Forelimb muscle (tissue), 1 donor: ENCODE measurements at regions not wholly inside any gene's neighbourhood (a gene's known extent, or its start where the extent isn't known, plus 50 kb on each side); places are given as distances from the start of the nearest gene placed in this dataset.
A peak's percentile ranks its signal among the peaks of the same experiment; 100 is the strongest.
"Not testable (repeated sequence)": the region's sequence is repeated elsewhere in the genome, so short reads cannot be mapped to it uniquely, and the experiment has no call there.

Experiments used
- DNase-seq: peaks from one replicate; pipeline ENCODE4 v3.0.0-alpha.2; 2013; ENCODE audit warnings: low read depth

DNA sequence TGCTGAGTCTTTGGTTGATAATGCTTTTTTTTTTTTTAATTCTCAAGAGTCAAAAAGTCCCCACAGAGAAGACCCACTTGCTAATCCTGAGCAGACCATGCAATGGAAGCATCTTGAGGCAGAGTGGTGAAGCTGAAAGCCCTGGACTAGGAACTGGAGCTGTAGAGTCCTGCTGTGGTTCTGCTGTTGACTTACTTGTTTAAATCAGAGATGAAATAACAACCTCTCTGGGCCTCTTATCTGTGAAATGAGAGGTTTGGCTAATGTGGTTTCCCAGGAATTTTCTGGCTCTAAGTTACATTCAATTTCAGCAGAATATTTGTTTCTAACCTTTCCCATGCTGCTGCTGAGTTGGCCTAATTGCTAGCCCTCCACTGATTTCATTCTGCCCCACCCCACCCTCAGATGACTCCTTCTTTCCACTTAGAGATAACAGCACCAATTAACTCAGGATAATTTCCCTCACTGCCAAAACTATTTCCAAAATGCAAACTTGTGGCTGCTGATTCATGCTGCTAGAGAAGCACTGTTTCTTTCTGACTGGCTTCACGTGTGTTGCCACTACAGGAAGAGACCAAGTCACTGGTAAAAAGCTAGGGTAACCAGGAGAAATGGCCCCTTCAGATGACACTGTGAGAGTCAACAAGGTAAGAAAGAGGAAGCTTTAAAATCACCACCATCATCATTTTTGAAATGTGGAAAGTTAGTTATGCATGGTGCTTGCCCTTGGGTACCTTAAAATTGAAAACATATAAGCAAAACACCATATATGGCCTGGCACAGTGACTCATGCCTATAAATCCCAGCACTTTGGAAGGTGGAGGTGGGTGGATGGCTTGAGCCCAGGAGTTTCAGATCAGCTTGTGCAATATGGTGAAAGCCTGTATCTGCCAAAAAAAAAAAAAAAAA lies 326.4 kb downstream of the DCHS2 start:
- DNase-seq = no peak

GRCh38 chr4:154160519-154161301 lies 330.9 kb downstream of the DCHS2 start:
- DNase-seq = peak; percentile 67

- DNase-seq = no peak
These were observed 333.0 kb downstream of the DCHS2 start for GRCh38 chr4:154158361-154159155.

GRCh38 chr4:154152546-154152945 lies 339.1 kb downstream of the DCHS2 start:
- DNase-seq = no peak

- not testable (repeated sequence) for DNase-seq
These were observed 342.4 kb downstream of the DCHS2 start for GRCh38 chr4:154149236-154149635.

DNA sequence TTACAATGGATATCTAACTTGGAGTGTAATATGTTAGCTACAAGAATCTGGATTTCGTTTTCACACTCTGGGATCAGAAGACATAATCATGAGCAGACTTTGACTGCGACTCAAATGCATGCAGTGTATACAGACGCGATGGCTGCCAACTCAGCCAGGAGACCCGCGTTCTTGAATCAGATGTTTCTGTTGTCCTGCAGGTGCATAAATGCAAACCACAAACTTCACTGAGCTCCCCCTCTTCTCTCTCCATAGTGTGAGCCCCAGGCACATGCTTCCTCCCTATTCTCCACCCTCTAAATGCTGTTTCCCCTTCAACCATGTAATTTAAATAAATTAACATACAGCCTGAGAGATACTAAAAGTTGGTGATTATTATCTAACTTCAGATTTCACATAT lies 347.9 kb downstream of the DCHS2 start:
- no peak for DNase-seq

DNA sequence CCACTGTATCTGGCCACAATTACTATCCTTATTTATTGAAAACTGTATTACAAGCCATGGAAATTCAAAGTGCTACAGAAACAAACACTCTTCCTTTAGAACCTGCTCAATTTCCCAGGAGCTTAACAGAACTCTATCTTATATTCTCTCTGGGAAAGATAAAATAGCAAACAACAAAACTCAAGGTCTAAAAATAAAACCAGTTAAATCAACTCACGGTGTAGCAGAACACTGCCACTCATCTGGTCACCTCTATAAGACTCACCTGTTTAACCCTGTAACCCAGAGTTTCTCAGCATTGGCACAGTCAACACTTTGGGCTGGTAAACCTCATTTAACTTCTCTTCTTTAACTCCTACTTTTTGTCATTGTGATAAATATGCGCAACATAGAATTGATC lies 348.9 kb downstream of the DCHS2 start:
- no peak for DNase-seq

DNA sequence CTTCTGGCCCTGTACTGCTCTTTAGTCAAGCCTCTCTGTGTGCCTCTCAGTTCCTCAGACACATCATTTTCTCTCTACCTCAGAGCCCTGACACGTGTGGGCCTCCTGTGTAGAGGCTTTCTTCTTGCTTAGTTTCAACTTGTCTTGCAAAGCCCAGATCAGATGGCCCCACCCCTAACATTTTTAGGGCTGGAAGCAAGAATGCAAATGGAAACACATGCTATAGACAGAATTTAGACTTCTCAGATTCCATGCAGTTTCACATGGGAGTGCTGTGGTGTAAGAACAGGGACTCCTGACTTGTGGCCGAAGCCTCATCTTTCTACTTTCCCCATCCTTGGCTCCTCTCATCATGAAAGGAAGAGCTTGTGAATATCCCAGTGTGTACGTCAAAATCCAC lies 350.7 kb downstream of the DCHS2 start:
- DNase-seq = no peak

- DNase-seq = no peak
These were observed 348.5 kb upstream of the SFRP2 start for GRCh38 chr4:154137320-154137905.

- DNase-seq = no peak
These were observed 346.7 kb upstream of the SFRP2 start for GRCh38 chr4:154135576-154135975.

DNA sequence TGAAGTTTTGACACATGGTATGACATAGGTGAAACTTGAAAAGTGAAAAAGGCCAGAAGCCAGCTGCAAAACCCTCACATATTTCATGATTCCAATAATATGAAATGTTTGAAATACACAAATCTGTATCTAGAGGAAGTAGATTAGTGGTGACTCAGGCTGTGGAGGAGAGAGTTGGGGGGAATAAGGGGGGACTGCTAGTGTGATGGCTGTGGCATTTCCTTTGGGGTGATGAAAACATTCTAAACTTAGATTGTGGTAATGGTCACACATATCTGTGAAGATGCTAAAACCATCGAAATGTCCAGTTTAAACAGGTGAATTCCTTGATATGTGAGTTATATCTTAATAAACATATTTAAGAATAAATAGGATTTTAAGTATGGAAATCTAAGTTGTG lies 343.5 kb upstream of the SFRP2 start:
- DNase-seq = no peak

GRCh38 chr4:154126276-154126675 lies 337.4 kb upstream of the SFRP2 start:
- DNase-seq = no peak

DNA sequence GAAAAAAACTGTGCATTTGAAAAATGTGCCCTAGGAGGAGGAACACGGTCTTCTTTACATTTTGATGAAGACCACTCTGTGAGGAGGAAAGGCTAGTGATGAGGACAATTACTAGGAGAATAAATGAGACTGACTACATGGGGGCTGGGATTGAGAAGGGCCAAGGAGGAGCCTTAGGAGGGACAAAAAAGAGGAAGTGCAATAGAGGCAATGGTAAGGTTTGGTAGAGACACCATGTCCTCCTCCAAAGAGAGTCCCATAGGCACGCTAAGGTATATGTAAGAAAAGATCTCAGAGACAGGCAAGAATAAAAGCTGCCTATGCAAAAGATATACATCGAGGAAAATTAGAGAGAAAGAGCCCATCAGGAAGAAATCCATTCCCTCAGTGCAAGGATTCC lies 336.5 kb upstream of the SFRP2 start:
- no peak for DNase-seq

DNA sequence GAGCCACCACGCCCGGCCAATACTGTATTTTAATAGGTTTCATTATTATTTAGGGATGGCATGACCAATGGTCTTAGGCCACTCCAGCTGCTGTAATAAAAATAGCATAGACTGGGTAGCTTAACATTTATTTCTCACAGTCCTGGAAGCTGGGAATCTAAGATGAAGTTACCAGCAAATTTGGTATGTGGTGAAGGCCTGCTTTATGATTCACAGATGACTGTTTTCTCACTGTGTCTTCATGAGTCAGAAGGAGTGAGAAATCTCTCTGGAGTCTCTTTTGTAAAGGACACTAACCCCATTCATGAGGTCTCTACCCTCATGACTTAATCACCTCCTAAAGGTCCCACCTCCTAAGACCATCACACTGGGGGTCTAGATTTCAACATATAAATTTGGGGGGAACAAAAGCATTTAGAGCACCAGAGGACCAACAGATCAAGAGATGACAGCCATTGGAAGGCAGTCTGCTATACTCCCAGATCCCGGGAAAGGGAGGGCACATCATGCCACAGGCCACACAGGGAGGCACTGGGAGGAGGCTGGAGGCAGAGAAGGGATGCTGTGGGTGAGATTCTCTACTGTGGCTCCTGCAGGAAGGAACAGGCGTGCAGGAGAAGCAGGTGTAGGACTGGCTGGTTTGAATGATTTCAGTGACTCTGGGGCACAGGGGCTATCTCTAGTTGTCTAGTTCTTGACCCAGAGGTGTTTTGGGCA lies 335.8 kb upstream of the SFRP2 start:
- DNase-seq = no peak

DNA sequence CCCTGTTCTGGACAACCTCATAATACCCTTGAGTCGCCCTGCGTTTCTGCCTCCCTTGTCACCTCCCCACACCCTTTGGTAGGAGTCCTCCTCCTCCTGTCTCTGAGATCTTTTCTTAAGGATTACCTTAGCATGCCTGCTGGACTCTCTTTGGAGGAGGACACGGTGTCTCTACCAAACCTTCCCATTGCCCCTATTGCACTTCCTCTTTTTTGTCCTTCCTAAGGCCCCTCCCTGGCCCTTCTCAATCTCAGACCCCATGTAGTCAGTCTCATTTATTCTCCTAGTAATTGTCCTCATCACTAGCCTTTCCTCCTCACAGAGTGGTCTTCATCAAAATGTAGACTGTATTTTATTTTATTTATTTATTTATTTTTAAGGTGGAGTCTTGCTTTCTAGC lies 335.0 kb upstream of the SFRP2 start:
- DNase-seq = no peak

DNA sequence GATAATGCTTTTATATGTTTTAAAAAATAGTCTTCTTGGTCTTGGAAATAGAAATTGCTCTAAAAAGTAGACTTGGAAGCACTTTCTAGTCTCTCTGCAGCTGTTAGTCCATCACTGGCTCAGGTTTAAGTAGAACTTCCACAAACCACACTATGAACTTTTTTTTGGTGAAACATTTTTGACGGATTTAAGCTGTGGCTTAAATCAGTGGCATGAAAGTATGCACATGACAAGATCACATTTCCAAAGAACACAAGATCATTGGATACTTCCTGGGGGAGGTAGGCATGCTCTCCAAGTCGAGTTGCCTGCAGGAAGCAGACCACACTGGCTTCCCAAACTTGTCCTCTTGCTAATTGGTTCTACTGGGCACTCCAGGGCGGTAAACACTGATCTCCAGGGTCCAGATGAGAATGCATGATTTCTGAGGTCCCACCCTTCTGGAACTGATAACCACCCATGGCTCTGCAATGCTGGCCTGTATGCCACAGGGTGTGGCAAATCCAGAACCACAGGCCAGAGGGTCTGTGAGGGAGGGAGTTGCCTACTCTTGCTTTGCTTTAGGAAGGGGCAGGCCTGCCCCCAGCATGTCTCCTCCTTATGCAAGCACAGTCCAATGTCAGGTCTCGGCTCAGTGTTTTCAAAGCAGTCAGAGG lies 331.9 kb upstream of the SFRP2 start:
- no peak for DNase-seq

GRCh38 chr4:154120006-154120676 lies 331.3 kb upstream of the SFRP2 start:
- no peak for DNase-seq

DNA sequence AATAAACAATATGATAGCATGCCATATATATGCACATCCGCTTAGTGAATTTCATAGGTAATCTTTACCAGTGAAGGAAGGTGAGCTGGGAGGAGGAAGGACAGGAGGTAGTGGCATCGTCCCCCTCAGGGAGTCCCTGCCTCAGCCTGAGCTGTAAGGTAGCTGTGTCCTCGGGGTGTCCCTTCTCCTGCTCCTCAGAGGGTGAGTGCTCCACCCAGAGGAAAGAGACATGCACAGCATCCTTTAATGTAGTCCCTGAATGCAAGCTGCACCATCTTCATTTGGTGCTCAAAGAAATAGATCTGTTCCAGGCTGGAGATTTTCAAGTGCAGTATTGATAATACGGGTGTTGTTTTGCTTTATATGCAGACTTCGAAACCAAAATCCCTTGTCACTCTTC lies 330.4 kb upstream of the SFRP2 start:
- no peak for DNase-seq

- DNase-seq = not testable (repeated sequence)
These were observed 328.8 kb upstream of the SFRP2 start for GRCh38 chr4:154117726-154118125.

- no peak for DNase-seq
These were observed 318.5 kb upstream of the SFRP2 start for GRCh38 chr4:154107337-154107736.
